CD4-positive, alpha-beta T cell (primary cell): ENCODE measurements at regions not wholly inside any gene's neighbourhood (a gene's known extent, or its start where the extent isn't known, plus 50 kb on each side); places are given as distances from the start of the nearest gene placed in this dataset.

ENCODE experiments used
- ATAC-seq: fragments of 200-7000 bp; cut with Tn5 transposase; one replicate; pipeline ENCODE4 v1.10.0; 2022; ENCODE audit warnings: mild to moderate bottlenecking; ENCODE audit not compliant: poor library complexity
- CTCF ChIA-PET: fragments of 350-600 bp; sonication (Branson Sonifier 250); formaldehyde crosslinking; loops from one replicate; lab custom pipeline; 2021; ENCODE audit warnings: antibody characterized with exemption, inconsistent platforms; lab: Charles Lee
- POLR2A ChIA-PET: fragments of 350-600 bp; sonication (Branson Sonifier 250); formaldehyde crosslinking; loops from one replicate; lab custom pipeline; 2021; ENCODE audit warnings: antibody characterized with exemption, inconsistent platforms; lab: Charles Lee
- DNase-seq, 14 experiments: peaks; one replicate each; pipeline ENCODE4 v3.0.0-alpha.2; 2013 to 2020; ENCODE audit warnings: mixed read lengths in 2 of 14
- H3K27ac ChIP-seq, 2 donors: one replicate each; pipeline versions ENCODE4 v1.5.1 to v1.7.0; 2013; ENCODE audit warnings: low read length in 2 of 2, low read depth in 1 of 2, mild to moderate bottlenecking in 1 of 2
- H3K27me3 ChIP-seq, 2 experiments: 1 replicate in 1 of 2; 2 replicates in 1 of 2; pipeline versions ENCODE4 v1.6.1 to v1.7.0; 2013; ENCODE audit warnings: low read length in 2 of 2, control low read depth in 1 of 2, mild to moderate bottlenecking in 1 of 2, moderate library complexity in 1 of 2; ENCODE audit not compliant: insufficient read depth in 2 of 2, control insufficient read depth in 1 of 2
- H3K36me3 ChIP-seq: one replicate; pipeline ENCODE4 v1.6.1; 2013; ENCODE audit warnings: low read length, control low read depth; ENCODE audit not compliant: insufficient read depth
- H3K4me1 ChIP-seq: one replicate; pipeline ENCODE4 v1.6.1; 2013; ENCODE audit warnings: low read length, control low read depth; ENCODE audit not compliant: insufficient read depth
- H3K4me3 ChIP-seq: one replicate; pipeline ENCODE4 v1.5.1; 2013; ENCODE audit warnings: mild to moderate bottlenecking, low read length, moderate library complexity
- H3K9me3 ChIP-seq, 2 experiments: 1 replicate in 1 of 2; 2 replicates in 1 of 2; pipeline versions ENCODE4 v1.6.1 to v1.7.0; 2013; ENCODE audit warnings: low read length in 2 of 2, mild to moderate bottlenecking in 2 of 2, control low read depth in 1 of 2, moderate library complexity in 1 of 2; ENCODE audit not compliant: control insufficient read depth in 1 of 2, insufficient read depth in 1 of 2
- H3K27ac Mint-ChIP-seq: one replicate; pipeline ENCODE4 v1.8.0; 2020; ENCODE audit warnings: mixed read lengths
- H3K27me3 Mint-ChIP-seq: one replicate; pipeline ENCODE4 v1.8.0; 2021; ENCODE audit warnings: mixed read lengths
- H3K36me3 Mint-ChIP-seq: one replicate; pipeline ENCODE4 v1.8.0; 2021; ENCODE audit warnings: low read depth, mixed read lengths
- H3K4me1 Mint-ChIP-seq: one replicate; pipeline ENCODE4 v1.8.0; 2021; ENCODE audit warnings: low read depth, mixed read lengths
- H3K4me3 Mint-ChIP-seq: one replicate; pipeline ENCODE4 v1.8.0; 2020; ENCODE audit warnings: mild to moderate bottlenecking, mixed read lengths
- H3K9me3 Mint-ChIP-seq: one replicate; pipeline ENCODE4 v1.8.0; 2020; ENCODE audit warnings: mixed read lengths
- intact Hi-C, 2 experiments: fragments of 100-400 bp; cut with DNase I in 1 of 2; cut with micrococcal nuclease in 1 of 2; formaldehyde crosslinking; loops; one replicate each; pipeline versions ENCODE4 v1.15.1 to v1.9.0; 2023 to 2025; cut with DNase I, micrococcal nuclease
- TF ChIP-seq, protein P1 (sequence below): fragments of 200-600 bp; IDR thresholded peaks from one replicate; pipeline ENCODE4 v1.8.0; 2022; ENCODE audit warnings: antibody characterized with exemption, mild to moderate bottlenecking

DNA sequence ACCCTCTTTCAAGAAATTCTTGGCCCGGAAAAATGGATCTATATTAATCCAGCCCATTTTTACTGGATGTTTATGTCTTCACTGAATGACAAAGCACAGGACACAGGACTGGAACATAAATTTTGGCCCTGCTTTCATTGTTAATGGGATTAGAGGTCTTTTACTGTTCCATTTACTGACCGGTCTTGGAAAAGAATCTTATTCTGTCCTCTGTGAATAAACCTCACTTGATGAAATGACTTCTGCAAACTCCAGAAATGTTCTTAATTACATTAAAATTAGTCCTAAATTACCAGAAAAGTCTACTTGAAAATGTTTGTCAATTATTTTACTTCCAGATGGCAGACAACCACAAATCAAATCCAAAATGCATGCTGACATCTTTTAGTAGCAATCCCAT lies 79.3 kb upstream of the SLC24A5 start:
- Histone ChIP-seq H3K27ac (no peak overlapping the region), H3K36me3 (no peaks in the 10 kb centered on the region), H3K4me3 (no peak overlapping the region), H3K27me3 (no peaks in the 10 kb centered on the region), H3K9me3 (no peaks in the 10 kb centered on the region), H3K4me1 (no peaks in the 10 kb centered on the region)
- Mint-ChIP-seq H3K4me1 (no peaks in the 10 kb centered on the region), H3K4me3 (no peak overlapping the region), H3K27me3 (peaks cover 19% of the 10 kb centered on the region), H3K27ac (no peak overlapping the region), H3K36me3 (no peaks in the 10 kb centered on the region), H3K9me3 (peaks cover 3% of the 10 kb centered on the region)
- intact Hi-C loops: no loop called here
- CTCF ChIA-PET: no interaction called here
- POLR2A ChIA-PET: no interaction called here
- no peak for DNase-seq
- no peak for ATAC-seq
- TF ChIP-seq, protein P1, sequence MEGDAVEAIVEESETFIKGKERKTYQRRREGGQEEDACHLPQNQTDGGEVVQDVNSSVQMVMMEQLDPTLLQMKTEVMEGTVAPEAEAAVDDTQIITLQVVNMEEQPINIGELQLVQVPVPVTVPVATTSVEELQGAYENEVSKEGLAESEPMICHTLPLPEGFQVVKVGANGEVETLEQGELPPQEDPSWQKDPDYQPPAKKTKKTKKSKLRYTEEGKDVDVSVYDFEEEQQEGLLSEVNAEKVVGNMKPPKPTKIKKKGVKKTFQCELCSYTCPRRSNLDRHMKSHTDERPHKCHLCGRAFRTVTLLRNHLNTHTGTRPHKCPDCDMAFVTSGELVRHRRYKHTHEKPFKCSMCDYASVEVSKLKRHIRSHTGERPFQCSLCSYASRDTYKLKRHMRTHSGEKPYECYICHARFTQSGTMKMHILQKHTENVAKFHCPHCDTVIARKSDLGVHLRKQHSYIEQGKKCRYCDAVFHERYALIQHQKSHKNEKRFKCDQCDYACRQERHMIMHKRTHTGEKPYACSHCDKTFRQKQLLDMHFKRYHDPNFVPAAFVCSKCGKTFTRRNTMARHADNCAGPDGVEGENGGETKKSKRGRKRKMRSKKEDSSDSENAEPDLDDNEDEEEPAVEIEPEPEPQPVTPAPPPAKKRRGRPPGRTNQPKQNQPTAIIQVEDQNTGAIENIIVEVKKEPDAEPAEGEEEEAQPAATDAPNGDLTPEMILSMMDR: no peak

GRCh38 chr15:48046813-48047438 lies 73.9 kb upstream of the SLC24A5 start:
- intact Hi-C loops: no loop called here
- DNase-seq: no peak
- peaks cover 0 to 4% of the 10 kb centered on the region in 2 experiments for H3K9me3 ChIP-seq
- ATAC-seq: no peak
- H3K27me3 ChIP-seq: no peaks in the 10 kb centered on the region
- ChIA-PET CTCF (no interaction called here), POLR2A (no interaction called here)
- Mint-ChIP-seq H3K4me1 (no peaks in the 10 kb centered on the region), H3K27ac (no peak overlapping the region), H3K9me3 (no peaks in the 10 kb centered on the region), H3K36me3 (no peaks in the 10 kb centered on the region), H3K4me3 (no peak overlapping the region), H3K27me3 (no peaks in the 10 kb centered on the region)
- no peaks in the 10 kb centered on the region for H3K4me1 ChIP-seq
- no peaks in the 10 kb centered on the region for H3K36me3 ChIP-seq
- TF ChIP-seq, protein P1: no peak
- no peak overlapping the region for H3K27ac ChIP-seq
- H3K4me3 ChIP-seq: no peak overlapping the region

- DNase-seq (no peak), ATAC-seq (no peak)
- Histone ChIP-seq H3K4me1 (no peaks in the 10 kb centered on the region), H3K9me3 (peaks cover 0 to 4% of the 10 kb centered on the region in 2 experiments), H3K36me3 (no peaks in the 10 kb centered on the region), H3K27ac (no peak overlapping the region), H3K27me3 (no peaks in the 10 kb centered on the region), H3K4me3 (no peak overlapping the region)
- Mint-ChIP-seq H3K36me3 (no peaks in the 10 kb centered on the region), H3K9me3 (peaks cover 3% of the 10 kb centered on the region), H3K27ac (no peak overlapping the region), H3K27me3 (peaks cover 3% of the 10 kb centered on the region), H3K4me1 (no peaks in the 10 kb centered on the region), H3K4me3 (no peak overlapping the region)
- TF ChIP-seq, protein P1: no peak
- intact Hi-C loops: no loop called here
- ChIA-PET CTCF (no interaction called here), POLR2A (no interaction called here)
These were observed 71.1 kb upstream of the SLC24A5 start for GRCh38 chr15:48049736-48050135.
